ENCODE measurements at regions not wholly inside any gene's neighbourhood (a gene's known extent, or its start where the extent isn't known, plus 50 kb on each side); places are given as distances from the start of the nearest gene placed in this dataset.

DNA sequence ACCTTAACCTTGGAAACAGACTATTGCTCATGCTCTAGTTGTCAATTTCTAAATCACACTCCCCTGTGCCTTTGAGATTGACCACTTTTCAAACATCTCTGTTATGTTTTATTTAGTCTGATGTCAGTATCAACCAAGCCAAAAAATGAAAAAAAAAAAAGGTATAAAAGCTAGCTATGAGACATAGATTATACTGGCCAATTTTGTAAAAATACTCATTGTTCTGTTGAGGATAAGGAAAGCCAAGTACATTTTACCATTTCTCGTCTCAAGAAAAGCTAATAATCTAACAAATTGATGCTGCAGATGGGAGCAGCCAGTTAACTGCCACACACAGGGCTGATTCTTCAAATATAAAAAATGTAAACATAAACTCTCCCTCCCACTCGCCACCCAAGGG lies 572.6 kb upstream of the KLF12 start:
- DNase-seq: no peak

DNA sequence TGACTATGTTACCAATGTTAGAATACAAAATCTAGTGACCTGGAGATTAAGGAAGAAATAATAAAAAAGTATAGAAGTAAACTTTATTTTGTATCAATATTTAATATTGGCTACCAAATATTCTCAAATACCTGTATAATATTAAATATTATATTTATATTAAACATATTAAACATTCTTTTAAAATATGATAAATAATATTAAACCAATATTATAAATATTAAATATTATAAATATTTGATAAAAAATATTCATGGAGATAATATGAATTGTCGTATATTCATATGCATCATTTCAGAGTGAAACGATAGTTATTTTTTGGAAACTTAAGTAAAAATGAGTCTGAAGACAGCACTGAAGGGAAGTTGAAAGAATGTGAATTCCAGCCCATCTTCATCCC lies 571.2 kb upstream of the KLF12 start:
- no peak for DNase-seq

DNA sequence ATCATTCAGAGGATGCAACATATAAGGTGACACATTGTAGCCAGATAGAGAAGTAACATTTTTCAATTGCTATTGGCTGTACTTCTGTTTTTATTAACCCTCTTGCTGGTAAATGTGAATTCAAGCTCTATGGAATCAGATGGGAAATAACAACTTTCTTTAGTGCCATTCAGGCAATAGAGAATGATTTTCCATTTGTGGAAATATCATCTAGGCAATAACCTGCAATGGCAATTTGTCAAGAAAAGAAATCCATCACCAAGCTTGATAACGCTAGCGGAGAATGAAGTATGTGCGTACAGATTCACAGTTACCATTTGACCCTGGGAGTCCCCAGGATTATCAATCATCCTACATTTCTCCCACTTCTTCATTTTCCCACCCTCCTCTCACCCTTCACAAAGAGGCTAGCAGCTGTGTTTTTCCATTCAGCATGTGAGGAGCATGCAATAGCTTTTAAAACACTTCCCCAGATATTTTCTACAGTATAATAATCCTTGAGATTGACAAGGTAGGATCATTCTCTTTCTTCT lies 569.7 kb upstream of the KLF12 start:
- no peak for DNase-seq

DNA sequence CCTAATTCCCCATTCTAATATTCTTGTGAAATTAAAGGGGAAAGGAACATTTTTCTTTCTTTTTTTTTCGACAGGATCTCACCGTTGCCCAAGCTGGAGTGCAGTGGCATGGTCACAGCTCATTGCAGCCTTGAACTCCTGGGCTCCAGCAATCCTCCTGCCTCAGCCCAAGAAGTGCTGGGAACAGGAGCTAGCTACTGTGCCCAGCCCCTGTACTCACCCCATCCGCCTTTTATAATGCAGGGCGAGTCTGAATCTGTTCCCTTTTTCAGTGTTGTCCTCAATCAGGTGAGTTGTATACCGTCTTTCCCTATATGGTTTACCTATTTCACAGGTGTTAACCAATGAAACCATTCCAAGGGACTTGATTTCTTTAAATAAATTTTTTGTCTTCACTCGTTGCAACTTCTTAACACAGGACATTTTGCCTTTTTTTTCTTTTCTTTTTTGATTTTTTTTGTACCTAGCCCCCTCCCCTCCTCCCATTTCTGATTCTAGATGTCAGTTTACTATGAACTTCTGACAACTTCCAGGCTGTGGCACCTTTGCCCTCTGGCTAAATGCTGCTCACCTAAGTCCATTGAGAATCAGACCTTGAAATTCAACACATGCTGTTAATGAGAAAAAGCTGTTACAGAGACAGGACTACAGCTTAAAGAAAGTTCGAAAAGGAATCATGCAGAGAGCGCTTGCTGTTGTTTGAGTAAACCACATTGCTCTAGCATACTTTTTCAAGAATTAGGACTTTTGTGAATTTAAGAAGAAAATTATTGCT lies 562.1 kb upstream of the KLF12 start:
- no peak for DNase-seq

DNA sequence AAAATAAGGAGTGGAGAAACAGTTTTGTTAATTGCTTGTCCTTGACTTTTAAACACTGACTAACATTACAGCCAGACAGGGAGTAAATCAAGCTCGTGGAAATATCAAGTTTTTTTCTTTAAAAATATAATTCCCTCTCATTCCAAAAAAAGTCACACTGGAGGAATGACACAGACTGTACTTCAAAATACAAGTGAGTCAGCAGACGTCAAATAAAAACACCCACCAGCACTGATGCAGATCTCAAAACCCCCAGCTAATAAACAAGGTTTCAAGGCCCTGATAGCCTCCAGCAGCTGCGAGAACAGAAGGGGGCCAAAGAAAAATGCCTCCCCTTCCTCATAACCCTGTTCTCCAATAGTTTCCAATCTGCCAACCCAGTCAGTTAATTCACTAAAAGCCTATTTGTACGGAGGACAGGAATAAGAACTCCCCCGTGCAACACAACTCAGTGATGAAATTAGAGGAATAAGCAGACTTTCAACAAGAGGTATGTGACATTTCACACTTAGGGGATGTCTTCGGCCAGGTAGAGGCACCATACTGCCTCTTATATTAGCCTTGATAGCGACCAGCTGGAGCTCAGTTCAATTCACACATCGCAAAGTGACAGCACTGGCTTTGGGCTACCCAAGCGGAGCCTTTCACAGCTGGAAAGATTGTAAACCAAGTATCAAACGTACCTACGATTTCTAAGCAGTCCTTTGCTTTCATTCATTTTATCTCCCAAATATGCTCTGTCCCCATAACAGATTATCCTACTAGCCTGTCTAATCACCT lies 561.0 kb upstream of the KLF12 start:
- DNase-seq: no peak

DNA sequence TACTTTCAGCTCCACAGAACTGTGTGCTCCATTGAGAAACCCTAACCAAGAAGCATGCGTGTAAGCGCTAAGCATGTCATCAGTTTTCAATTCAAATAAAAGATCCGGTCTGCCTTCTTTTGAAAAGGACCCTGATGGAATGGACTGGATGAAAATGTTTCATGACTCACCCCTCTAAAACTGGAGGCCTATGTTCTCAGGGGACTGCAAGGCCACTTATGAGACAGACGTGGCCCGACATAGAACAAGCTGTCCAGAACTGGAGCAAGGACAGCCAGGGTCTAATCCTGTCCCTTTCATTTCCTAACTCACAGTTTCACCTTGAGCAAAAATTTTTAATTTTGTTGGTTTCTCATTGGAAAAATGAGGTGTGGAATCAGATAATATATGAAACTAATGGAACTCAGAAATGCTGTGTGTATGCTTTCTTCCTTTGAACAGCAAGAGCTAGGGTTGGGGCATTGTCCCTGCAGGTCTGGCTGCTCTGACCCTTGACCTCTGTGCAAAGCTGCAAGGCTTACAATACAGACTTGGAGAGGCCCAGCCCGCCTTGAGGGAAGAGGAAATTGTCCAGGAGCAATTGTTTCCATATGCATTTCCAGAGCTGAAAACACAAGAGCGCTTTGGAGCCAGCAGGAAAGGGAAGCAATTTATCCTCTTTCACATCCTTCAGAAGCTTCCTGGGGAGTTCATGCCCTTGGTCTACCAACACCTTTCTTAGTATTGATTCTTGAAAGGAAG lies 553.4 kb upstream of the KLF12 start:
- no peak for DNase-seq

DNA sequence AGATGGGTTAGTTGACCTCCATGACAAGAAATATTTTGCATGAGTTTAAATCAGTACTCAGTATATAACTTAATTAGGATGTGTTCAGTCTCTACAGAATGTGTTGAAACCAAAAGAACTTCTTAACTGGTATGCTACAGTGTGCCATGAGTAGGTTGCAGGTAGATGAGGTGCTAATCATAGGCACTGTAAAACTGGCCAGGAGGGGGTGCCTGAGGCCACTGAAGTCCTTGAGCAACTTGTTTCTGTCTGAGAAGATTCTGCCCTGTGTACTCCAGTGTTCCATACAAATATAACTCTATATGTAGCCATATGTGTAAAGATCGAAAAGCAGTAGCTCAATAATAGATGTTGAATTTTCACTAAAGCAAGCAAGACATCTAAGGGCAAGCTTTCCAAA lies 549.2 kb upstream of the KLF12 start:
- no peak for DNase-seq

DNA sequence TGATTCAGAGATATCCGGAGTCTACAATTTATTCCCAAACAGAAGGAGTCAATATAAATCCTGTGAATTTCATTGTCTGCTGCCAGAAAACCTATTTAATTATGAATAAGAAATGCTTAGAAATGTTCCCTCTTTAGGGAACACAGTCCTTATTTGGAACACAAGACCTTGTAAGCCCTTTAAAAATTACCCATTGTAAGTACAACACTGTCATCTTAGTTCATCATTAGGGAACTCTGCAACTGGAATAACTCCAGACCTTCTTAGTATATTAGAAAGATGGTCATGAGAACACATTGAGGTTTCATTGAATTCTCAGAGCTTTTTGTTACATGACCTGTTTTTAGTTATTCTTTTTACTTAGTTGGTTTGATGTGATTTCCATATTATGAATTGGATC lies 548.5 kb upstream of the KLF12 start:
- no peak for DNase-seq

DNA sequence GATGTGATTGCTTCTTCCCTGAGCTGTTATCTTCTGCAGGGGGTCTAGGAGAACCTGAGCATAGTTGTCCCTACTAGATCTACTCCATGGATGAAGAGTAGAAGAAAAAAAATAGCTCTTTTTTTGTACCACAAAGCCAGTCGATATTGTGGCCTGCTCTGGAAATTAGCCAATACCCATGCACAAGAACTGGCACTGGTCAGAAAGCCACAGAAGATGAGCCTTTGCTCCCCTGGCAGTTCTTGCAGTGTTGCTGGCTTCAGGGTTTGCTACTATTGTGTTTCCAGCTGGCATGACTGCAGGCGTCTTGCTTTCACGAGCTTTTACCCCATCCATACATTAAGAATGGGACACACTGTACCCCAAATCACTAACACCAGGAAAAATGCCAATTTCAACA lies 547.7 kb upstream of the KLF12 start:
- no peak for DNase-seq

DNA sequence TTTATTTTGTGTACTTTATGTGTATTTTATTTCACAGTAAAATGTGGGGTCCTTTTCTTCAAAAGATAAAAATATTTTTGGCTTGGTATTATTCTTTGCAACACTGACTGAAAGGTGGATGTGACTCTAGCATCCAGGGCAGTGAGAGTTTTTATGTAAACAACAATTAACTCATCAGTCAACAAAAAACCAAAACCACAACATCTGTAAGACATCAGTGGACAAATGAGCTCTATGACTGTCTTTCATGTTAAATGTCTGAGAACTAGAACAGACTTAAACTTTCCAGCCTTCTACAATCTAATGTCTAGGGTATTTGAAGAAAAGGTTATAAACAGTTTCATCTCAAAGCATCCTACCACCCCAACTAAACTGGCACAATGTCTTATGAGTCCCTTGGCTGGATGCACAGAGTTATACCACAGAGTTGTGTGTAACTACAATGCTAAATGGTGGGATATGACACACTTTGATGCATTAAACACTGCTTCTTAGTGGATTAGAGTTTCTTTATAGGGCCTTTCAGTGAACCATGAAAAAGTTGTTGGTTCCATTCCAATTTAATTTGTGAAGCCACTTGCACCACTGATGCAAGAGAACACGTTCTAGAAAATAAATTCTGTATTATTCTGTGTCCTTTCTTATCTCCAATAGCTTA lies 544.2 kb upstream of the KLF12 start:
- DNase-seq: no peak

DNA sequence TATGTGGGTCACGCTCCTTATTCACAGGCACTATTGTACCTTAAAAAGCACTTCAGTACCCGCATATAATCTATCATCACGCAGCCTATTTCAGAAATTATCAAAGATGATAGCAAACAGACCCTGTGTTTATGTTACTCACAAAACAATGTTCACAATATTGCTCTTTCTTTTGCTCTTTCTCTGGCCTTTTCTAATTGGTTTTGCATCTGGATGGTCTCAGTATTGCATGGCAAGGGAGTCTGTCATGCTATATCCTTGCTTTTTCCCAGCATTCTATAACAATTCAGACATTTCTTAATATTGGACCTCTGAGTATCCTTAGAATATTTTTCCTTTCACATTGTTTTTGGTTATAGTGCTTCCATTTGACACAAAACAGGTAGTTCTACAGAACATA lies 541.8 kb upstream of the KLF12 start:
- no peak for DNase-seq

DNA sequence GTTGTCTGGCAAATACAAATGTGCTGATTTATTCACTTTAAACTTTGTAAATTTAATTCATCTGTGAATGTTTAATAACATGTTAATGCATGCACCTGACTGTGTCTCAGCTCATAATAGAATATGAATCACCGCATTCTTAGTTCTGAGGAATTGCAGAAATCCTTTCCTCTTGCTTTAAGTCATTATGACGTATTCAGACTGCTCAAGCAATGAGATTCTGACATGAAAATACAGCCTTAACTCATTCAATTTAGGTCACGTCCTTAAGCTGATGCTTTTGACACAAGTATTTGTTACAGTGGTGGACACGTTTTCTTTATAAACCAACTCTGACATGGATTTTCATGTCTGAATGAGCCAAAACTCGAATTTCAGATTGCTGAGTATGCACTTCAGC lies 541.0 kb upstream of the KLF12 start:
- no peak for DNase-seq

DNA sequence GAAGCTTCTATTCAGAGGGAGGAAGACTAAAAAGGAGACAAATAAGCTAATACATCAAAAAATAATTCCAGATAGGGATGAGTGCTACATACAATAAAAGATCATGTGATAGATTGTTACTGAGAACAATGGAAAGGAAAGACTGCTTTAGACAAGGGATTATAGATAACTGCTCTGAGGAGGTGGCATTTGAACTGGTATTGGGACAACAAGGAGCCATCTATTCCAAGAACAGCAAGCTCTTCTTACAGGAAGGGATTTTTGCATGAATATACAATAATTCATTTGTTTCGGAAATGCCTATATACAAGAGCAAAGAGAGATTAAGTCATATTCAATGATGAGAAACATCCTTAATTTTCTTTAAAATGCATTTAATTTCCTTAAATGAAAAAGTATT lies 540.5 kb upstream of the KLF12 start:
- no peak for DNase-seq

DNA sequence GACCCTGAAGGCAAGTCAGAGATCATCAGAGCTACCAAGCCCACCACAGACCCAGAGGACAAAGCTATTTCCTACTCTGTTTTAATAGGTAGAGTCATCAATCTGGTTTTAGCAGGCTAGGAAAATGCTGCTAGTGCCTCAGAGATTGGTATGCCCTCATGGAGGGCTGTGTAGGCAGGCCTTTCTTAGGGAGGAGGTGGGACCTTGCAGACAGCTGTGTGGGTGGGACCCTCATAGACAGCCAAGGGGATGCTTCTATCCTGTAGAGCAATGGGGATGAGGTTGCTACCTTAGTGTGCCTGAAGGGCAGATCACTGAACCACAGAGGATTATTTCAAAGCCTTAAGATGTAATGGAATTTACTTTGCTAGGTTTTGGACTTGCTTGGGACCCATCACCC lies 534.9 kb upstream of the KLF12 start:
- DNase-seq: no peak

DNA sequence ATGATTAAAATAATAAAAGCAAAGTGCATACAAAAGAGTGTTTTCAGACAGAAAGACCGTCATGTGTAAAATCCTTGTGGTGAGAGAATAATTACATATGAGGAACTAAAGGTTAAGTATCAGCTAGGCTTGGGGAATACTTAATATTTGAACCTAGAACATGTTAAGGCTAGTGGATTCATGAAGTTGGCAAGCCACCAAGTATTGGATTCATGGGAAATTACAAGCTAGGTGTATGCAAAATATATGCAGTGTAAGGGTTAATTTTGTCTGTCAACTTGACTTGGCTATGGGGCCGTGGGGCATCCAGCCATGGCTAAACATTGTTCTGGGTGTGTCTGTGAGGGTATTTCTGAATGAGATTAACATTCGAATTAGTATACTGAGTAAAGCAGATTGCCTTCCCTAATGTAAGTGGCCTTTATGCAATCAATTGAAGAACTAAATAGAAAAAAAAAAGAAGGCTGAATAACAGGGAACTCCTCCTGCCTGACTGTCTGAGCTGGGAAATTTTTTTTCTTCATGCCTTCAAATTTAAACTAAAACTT lies 533.5 kb upstream of the KLF12 start:
- no peak for DNase-seq

DNA sequence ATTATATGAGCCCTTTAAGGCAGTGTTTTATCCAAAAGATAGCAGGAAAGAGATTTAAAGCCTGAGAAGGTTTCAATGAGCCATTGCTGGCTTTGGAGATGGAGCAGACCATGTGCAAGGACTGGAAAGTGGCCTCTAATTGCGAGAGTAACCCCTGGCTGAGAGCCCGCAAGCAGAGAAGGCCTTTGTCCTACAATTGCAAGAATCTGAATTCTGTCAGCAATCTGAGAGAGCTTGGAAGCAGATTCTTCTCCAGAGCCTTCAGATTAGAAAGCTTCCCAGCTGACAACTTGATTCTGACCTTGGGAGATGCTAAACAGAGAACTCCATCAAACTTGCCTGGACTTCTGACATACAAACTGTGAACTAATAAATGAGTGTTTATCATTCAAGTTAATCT lies 528.7 kb upstream of the KLF12 start:
- DNase-seq: no peak

DNA sequence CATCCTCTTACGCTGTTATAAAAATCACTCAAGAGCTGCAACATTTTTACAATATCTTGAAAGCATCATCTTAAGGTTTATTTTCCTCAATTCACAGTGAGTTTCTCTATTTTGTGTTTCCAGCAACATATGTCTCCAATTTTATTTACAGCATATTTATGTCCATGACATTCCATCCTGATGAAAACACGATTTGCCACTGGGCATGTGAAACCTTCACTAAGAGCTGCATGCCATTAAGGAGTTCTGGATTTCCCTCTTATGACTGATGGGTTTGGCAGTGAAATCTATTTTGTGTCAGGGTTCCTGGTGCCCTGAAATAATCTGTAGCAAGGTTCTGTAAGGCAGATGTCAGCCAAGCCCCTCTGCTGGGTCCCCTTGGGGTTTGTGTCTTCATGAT lies 527.6 kb upstream of the KLF12 start:
- DNase-seq: no peak

DNA sequence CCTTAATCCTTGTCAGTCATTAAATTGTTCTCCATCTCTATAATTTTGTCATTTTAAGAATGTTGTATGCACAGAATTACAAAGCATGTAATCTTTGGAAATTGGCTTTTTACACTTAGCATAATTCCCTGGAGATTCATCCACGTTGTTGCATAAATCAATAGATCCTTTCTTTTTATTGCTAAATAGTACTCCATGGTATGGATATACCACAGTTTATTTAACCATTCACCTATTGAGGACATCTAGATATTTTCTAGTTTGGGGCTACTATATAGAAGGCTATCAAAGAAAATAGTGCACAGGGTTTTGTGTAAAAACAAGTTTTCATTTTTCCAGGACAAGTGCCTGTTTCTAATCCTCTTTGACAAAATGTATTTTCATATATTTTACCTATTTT lies 523.6 kb upstream of the KLF12 start:
- DNase-seq: no peak

DNA sequence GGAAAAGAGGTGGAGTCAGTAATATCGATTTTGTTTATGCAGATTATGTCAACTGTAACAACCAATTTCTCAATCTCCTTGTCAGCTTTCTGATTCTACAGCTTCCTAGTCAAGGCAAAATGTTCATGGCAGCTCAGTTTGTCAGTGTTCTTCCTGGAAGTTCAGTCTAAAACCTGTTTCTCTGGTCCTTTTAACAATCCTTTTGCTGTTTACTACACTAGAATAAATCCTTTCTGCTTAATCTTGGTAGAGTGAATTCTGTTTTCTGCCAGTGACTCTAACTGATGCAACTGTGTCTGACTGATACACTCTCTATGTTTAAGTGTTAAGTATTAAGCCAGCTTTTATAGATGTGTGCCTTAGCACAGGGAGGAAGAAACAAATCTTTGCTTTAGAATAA lies 516.9 kb upstream of the KLF12 start:
- DNase-seq: no peak

DNA sequence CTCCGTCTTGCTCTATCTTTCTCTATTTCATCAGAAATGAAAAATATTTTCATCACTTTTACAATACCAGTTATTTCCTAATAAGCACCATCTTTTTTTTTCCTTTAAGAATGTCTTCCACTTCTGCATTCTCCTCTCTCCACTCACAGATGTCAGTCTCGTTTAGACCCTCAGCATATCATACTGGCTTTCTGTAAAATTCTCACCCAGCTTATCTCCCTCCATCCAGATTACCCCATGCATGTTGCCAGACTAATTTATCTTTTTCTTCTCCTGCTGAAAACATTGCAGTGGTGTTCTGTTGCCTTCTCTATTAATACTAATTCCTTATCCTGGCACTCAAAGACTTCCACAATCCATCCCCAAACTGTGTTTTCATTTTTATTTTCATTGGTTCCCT lies 513.8 kb upstream of the KLF12 start:
- DNase-seq: peak; percentile 30

DNA sequence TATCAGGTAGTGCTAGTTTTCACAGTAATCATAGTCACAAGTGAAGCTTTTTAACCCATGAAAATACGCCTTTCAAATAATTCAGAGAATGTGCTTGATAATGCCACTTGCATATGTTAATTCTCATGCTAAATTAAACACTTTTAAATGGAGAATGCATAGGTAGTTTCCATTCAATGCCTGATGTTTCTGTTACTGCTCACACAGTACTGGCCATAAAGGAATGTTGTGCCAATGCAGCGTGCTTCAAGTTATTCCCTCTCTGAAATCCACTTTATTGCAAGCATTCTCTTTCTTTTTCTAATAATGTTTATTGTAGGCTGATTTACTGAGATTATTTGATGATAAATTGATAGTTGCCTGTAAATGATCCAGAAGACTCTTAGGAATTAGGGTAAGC lies 513.0 kb upstream of the KLF12 start:
- DNase-seq: no peak

DNA sequence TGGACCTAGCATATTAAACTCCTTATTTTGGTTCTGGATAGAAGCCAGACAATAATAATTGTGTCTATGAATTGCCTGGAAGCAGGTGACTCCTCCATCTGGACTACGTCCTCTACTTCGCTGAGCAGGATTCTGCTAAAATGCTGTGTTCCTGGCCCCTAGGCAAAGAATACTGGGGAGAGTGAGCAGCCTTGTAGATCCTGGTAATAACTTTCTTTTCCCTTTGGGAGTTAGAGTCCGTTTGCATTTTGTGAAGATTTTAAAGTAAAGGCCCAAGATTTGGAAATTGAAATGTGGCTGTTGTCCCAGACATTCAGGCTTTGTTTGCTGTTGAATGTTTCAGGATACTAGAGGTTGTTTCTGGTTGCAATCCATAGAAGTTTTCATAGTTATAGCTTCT lies 511.9 kb upstream of the KLF12 start:
- DNase-seq: no peak

DNA sequence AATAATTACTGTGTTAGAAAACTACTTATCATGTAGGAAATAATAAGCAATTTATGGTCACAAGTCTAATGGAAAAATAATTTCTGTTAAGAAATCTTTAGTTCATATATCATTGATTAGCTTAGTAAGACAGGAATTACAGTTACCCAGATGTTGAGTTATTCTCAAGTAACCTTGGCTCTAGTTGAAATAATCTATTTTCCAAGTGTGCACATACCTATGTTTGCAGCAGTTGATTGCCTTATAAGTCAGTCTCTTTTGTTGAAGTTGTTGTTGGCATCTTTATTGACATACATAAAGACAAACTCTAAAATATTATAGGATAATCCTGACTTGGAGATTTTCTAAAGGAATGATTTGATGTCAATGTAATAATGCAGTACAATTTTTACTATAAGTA lies 511.4 kb upstream of the KLF12 start:
- DNase-seq: no peak
